Erythroblast (primary cell): ENCODE measurements at regions not wholly inside any gene's neighbourhood (a gene's known extent, or its start where the extent isn't known, plus 50 kb on each side); places are given as distances from the start of the nearest gene placed in this dataset.

Experiments used
- GATA1 ChIP-seq: IDR thresholded peaks from 2 replicates; pipeline ENCODE4 v1.6.1; 2011; ENCODE audit warnings: low read depth, mild to moderate bottlenecking, control low read depth, low read length, moderate library complexity
- POLR2A ChIP-seq: IDR thresholded peaks from 2 replicates; pipeline ENCODE4 v1.6.1; 2011; ENCODE audit warnings: mild to moderate bottlenecking, low read length

GRCh38 chr22:47810505-47811500 is 1048.4 kb downstream of the TBC1D22A start:
- TF ChIP-seq POLR2A (no peak), GATA1 (no peak)
